Liver (tissue), 8 donors: ENCODE measurements at regions not wholly inside any gene's neighbourhood (a gene's known extent, or its start where the extent isn't known, plus 50 kb on each side); places are given as distances from the start of the nearest gene placed in this dataset.

Experiments
- DNase-seq: peaks from one replicate; pipeline ENCODE4 v3.0.0-alpha.2; 2017; ENCODE audit warnings: low spot score
- H3K27ac ChIP-seq, 2 donors: one replicate each; pipeline ENCODE4 v1.7.0; 2013; ENCODE audit warnings: inconsistent platforms in 2 of 2, low read length in 2 of 2, control low read depth in 1 of 2, low read depth in 1 of 2, mild to moderate bottlenecking in 1 of 2
- H3K27me3 ChIP-seq, 4 donors: one replicate each; pipeline versions ENCODE4 v1.6.1 to v1.7.0; 2013; ENCODE audit warnings: low read length in 3 of 4, inconsistent platforms in 1 of 4, mild to moderate bottlenecking in 1 of 4, moderate library complexity in 1 of 4; ENCODE audit not compliant: control insufficient read depth in 4 of 4, insufficient read depth in 4 of 4
- H3K36me3 ChIP-seq, 4 donors: one replicate each; pipeline versions ENCODE4 v1.6.1 to v1.7.0; 2013; ENCODE audit warnings: low read length in 3 of 4, mild to moderate bottlenecking in 3 of 4, low read depth in 1 of 4, moderate library complexity in 1 of 4; ENCODE audit not compliant: control insufficient read depth in 4 of 4, insufficient read depth in 3 of 4
- H3K4me1 ChIP-seq, 4 donors: one replicate each; pipeline versions ENCODE4 v1.6.1 to v1.7.0; 2013; ENCODE audit warnings: low read length in 3 of 4, mild to moderate bottlenecking in 3 of 4, moderate library complexity in 1 of 4; ENCODE audit not compliant: control insufficient read depth in 4 of 4, insufficient read depth in 4 of 4
- H3K4me3 ChIP-seq, 3 donors: one replicate each; pipeline versions ENCODE4 v1.6.1 to v1.7.0; 2013; ENCODE audit warnings: low read length in 3 of 3, control low read depth in 1 of 3, low read depth in 1 of 3, mild to moderate bottlenecking in 1 of 3
- H3K9ac ChIP-seq, 2 donors: one replicate each; pipeline ENCODE4 v1.7.0; 2013; ENCODE audit warnings: low read length in 2 of 2, mild to moderate bottlenecking in 2 of 2, moderate library complexity in 2 of 2, control low read depth in 1 of 2, low read depth in 1 of 2
- H3K9me3 ChIP-seq, 4 donors: one replicate each; pipeline versions ENCODE4 v1.6.1 to v1.7.0; 2013; ENCODE audit warnings: low read length in 3 of 4; ENCODE audit not compliant: control insufficient read depth in 4 of 4
- CTCF ChIP-seq: fragments of 150-350 bp; IDR thresholded peaks from 2 replicates; pipeline ENCODE4 v1.5.1; 2017; ENCODE audit warnings: improper control_type of control experiment, low read depth, low read length; ENCODE audit not compliant: missing input control
- EGR1 ChIP-seq, 2 donors: IDR thresholded peaks; 2 replicates each; pipeline ENCODE4 v1.6.1; 2016 to 2018; ENCODE audit warnings: antibody characterized with exemption in 2 of 2, low read depth in 2 of 2
- FOXA1 ChIP-seq: IDR thresholded peaks from 2 replicates; pipeline ENCODE4 v1.6.1; 2016; ENCODE audit warnings: antibody characterized with exemption
- FOXA2 ChIP-seq: IDR thresholded peaks from 2 replicates; pipeline ENCODE4 v1.6.1; 2016; ENCODE audit warnings: antibody characterized with exemption
- GABPA ChIP-seq, 2 donors: IDR thresholded peaks in 1 of 2; conservative IDR thresholded peaks in 1 of 2; 2 replicates each; pipeline ENCODE4 v1.6.1; 2016; ENCODE audit warnings: antibody characterized with exemption in 2 of 2, mild to moderate bottlenecking in 1 of 2, moderate library complexity in 1 of 2
- HNF4A ChIP-seq, 2 donors: conservative IDR thresholded peaks; 2 replicates each; pipeline ENCODE4 v1.6.1; 2016; ENCODE audit warnings: antibody characterized with exemption in 2 of 2, mild to moderate bottlenecking in 2 of 2
- HNF4G ChIP-seq: IDR thresholded peaks from 2 replicates; pipeline ENCODE4 v1.6.1; 2016; ENCODE audit warnings: antibody characterized with exemption
- JUND ChIP-seq, 2 donors: IDR thresholded peaks; 2 replicates each; pipeline ENCODE4 v1.6.1; 2016; ENCODE audit warnings: antibody characterized with exemption in 2 of 2
- MAX ChIP-seq: IDR thresholded peaks from 2 replicates; pipeline ENCODE4 v1.6.1; 2016; ENCODE audit warnings: antibody characterized with exemption
- NR2F2 ChIP-seq: IDR thresholded peaks from 2 replicates; pipeline ENCODE4 v1.6.1; 2016; ENCODE audit warnings: antibody characterized with exemption
- RAD21 ChIP-seq, 2 donors: IDR thresholded peaks; 2 replicates each; pipeline ENCODE4 v1.6.1; 2016; ENCODE audit warnings: antibody characterized with exemption in 2 of 2, mild to moderate bottlenecking in 2 of 2
- RXRA ChIP-seq, 2 donors: IDR thresholded peaks; 2 replicates each; pipeline ENCODE4 v1.6.1; 2017 to 2018; ENCODE audit warnings: antibody characterized with exemption in 2 of 2, mild to moderate bottlenecking in 1 of 2
- SP1 ChIP-seq: IDR thresholded peaks from 2 replicates; pipeline ENCODE4 v1.6.1; 2018; ENCODE audit warnings: antibody characterized with exemption, mild to moderate bottlenecking
- TAF1 ChIP-seq: conservative IDR thresholded peaks from 2 replicates; pipeline ENCODE4 v1.6.1; 2016; ENCODE audit warnings: antibody characterized with exemption, mild to moderate bottlenecking
- YY1 ChIP-seq: IDR thresholded peaks from 2 replicates; pipeline ENCODE4 v1.6.1; 2016; ENCODE audit warnings: antibody characterized with exemption, mild to moderate bottlenecking
- WGBS: extraction: QIAGEN DNeasy Blood & Tissue Kit; methylation state at CpG from one replicate; pipeline ENCODE4 v1.1.7; 2013; 5-methylcytosine and 5-hydroxymethylcytosine counted together
- TF ChIP-seq, protein P1 (sequence below): IDR thresholded peaks from 2 replicates; pipeline ENCODE4 v1.6.1; 2016; ENCODE audit warnings: antibody characterized with exemption, mild to moderate bottlenecking
- TF ChIP-seq, protein P2 (sequence below): IDR thresholded peaks from 2 replicates; pipeline ENCODE4 v1.6.1; 2016; ENCODE audit warnings: antibody characterized with exemption
- donor health status: healthy.
- donor health status: healthy.
- donor health status: healthy.
- donor health status: healthy.
- donor health status: healthy.

- no peak overlapping the region for H3K9ac ChIP-seq
- no peak overlapping the region for H3K4me3 ChIP-seq
- no peak overlapping the region for H3K27ac ChIP-seq
- WGBS = 88% methylated on average over 2 of the region's 2 CpGs
- H3K36me3 ChIP-seq = no peaks in the 10 kb centered on the region
- DNase-seq = no peak
- H3K4me1 ChIP-seq = no peaks in the 10 kb centered on the region
- H3K9me3 ChIP-seq = no peaks in the 10 kb centered on the region
- H3K27me3 ChIP-seq = no peaks in the 10 kb centered on the region
- TF ChIP-seq FOXA1 (no peak), JUND (IDR thresholded peaks at IDR 0.05) (no peak), CTCF (no peak), RAD21 (IDR thresholded peaks at IDR 0.05) (no peak), TAF1 (no peak), NR2F2 (no peak), HNF4G (no peak), HNF4A (conservative IDR thresholded peaks at IDR 0.05) (no peak), FOXA2 (no peak), MAX (no peak), RXRA (IDR thresholded peaks at IDR 0.05) (no peak)
- TF ChIP-seq, protein P1, sequence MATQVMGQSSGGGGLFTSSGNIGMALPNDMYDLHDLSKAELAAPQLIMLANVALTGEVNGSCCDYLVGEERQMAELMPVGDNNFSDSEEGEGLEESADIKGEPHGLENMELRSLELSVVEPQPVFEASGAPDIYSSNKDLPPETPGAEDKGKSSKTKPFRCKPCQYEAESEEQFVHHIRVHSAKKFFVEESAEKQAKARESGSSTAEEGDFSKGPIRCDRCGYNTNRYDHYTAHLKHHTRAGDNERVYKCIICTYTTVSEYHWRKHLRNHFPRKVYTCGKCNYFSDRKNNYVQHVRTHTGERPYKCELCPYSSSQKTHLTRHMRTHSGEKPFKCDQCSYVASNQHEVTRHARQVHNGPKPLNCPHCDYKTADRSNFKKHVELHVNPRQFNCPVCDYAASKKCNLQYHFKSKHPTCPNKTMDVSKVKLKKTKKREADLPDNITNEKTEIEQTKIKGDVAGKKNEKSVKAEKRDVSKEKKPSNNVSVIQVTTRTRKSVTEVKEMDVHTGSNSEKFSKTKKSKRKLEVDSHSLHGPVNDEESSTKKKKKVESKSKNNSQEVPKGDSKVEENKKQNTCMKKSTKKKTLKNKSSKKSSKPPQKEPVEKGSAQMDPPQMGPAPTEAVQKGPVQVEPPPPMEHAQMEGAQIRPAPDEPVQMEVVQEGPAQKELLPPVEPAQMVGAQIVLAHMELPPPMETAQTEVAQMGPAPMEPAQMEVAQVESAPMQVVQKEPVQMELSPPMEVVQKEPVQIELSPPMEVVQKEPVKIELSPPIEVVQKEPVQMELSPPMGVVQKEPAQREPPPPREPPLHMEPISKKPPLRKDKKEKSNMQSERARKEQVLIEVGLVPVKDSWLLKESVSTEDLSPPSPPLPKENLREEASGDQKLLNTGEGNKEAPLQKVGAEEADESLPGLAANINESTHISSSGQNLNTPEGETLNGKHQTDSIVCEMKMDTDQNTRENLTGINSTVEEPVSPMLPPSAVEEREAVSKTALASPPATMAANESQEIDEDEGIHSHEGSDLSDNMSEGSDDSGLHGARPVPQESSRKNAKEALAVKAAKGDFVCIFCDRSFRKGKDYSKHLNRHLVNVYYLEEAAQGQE = no peak
These were observed 159.2 kb downstream of the TNFSF13B start for GRCh38 chr13:108428691-108429090.

GRCh38 chr13:108433976-108434755, 164.6 kb downstream of the TNFSF13B start:
- Histone ChIP-seq H3K36me3 (no peaks in the 10 kb centered on the region), H3K27ac (no peak overlapping the region), H3K27me3 (no peaks in the 10 kb centered on the region), H3K4me3 (no peak overlapping the region), H3K4me1 (peaks cover 0 to 7% (median 0%) of the 10 kb centered on the region in 4 donors), H3K9me3 (no peaks in the 10 kb centered on the region), H3K9ac (no peak overlapping the region)
- DNase-seq = no peak
- 94% methylated on average over 4 of the region's 4 CpGs for WGBS
- TF ChIP-seq NR2F2 (no peak), RAD21 (IDR thresholded peaks at IDR 0.05) (no peak), HNF4G (no peak), GABPA (IDR thresholded peaks at IDR 0.05 in 1 of 2, conservative IDR thresholded peaks at IDR 0.05 in 1 of 2) (no peak), CTCF (no peak), FOXA2 (no peak), RXRA (IDR thresholded peaks at IDR 0.05) (no peak), HNF4A (conservative IDR thresholded peaks at IDR 0.05) (no peak), EGR1 (IDR thresholded peaks at IDR 0.05; ENCODE audit: low read depth in 2 of 2) (no peak), YY1 (no peak), SP1 (no peak), TAF1 (no peak), MAX (no peak)
- TF ChIP-seq, protein P2, sequence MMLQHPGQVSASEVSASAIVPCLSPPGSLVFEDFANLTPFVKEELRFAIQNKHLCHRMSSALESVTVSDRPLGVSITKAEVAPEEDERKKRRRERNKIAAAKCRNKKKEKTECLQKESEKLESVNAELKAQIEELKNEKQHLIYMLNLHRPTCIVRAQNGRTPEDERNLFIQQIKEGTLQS = no peak
- TF ChIP-seq, protein P1 = no peak
